ENCODE measurements at regions not wholly inside any gene's neighbourhood (a gene's known extent, or its start where the extent isn't known, plus 50 kb on each side); places are given as distances from the start of the nearest gene placed in this dataset.

DNA sequence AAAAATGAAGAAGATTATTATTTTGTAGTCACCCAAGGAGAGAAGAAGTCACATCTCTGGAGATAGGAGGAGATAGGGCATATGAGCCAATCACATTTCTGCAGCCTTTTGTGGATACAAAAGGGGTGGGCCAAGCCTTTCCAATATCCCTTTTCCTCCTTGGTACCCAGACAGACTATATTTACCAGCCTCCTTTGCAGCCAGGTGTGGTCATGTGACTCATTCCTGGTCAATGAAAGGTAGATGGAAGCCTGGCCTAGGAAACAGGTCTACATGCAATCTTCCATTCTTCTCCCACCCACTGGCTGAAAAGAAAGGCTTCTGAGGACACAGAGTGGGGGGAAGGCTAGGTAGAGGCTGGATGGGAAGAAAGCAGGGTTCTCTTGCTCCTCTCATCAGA lies 58.1 kb upstream of the ERG start:
- TF ChIP-seq, protein P1, sequence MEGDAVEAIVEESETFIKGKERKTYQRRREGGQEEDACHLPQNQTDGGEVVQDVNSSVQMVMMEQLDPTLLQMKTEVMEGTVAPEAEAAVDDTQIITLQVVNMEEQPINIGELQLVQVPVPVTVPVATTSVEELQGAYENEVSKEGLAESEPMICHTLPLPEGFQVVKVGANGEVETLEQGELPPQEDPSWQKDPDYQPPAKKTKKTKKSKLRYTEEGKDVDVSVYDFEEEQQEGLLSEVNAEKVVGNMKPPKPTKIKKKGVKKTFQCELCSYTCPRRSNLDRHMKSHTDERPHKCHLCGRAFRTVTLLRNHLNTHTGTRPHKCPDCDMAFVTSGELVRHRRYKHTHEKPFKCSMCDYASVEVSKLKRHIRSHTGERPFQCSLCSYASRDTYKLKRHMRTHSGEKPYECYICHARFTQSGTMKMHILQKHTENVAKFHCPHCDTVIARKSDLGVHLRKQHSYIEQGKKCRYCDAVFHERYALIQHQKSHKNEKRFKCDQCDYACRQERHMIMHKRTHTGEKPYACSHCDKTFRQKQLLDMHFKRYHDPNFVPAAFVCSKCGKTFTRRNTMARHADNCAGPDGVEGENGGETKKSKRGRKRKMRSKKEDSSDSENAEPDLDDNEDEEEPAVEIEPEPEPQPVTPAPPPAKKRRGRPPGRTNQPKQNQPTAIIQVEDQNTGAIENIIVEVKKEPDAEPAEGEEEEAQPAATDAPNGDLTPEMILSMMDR (IDR thresholded peaks at IDR 0.05): no peak
- TF ChIP-seq POLR2A (IDR thresholded peaks at IDR 0.05): no peak
- H3K27me3 ChIP-seq: no peaks in the 10 kb centered on the region

DNA sequence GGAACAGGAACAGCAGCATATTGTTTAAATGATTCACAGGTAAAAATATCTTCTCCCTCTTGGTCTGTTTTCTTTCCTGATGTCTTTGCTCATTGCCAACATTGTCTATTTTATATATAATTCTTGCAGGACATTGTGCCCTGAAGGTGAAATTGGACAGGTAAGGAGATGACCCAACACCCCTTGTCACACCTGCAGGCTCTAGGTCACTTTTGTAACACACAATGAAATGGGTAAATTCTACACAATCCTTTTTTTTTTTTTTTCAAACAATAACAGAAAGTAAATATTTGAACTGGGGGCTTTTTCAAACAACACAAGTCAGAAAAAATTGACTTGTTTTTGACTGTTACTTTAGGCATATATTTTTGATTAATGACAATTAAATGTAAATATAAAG lies 62.9 kb upstream of the ERG start:
- TF ChIP-seq POLR2A (IDR thresholded peaks at IDR 0.05): no peak
- TF ChIP-seq, protein P1 (IDR thresholded peaks at IDR 0.05): no peak
- Histone ChIP-seq H3K27ac (no peak overlapping the region), H3K4me1 (no peaks in the 10 kb centered on the region), H3K9me3 (no peaks in the 10 kb centered on the region), H3K4me3 (no peak overlapping the region), H3K27me3 (peaks cover 0 to 10% (median 0%) of the 10 kb centered on the region in 9 donors), H3K36me3 (no peaks in the 10 kb centered on the region)
- intact Hi-C loops (cut with DNase I): no loop called here
- no peak for ATAC-seq
- DNase-seq: no peak

More for the DNA sequence above, 58.1 kb upstream of the ERG start:
- Histone ChIP-seq H3K27ac (no peak overlapping the region), H3K4me1 (no peaks in the 10 kb centered on the region), H3K9me3 (no peaks in the 10 kb centered on the region), H3K36me3 (no peaks in the 10 kb centered on the region), H3K4me3 (no peak overlapping the region)
- no peak for ATAC-seq
- no peak for DNase-seq
- intact Hi-C loops (cut with DNase I): no loop called here

DNA sequence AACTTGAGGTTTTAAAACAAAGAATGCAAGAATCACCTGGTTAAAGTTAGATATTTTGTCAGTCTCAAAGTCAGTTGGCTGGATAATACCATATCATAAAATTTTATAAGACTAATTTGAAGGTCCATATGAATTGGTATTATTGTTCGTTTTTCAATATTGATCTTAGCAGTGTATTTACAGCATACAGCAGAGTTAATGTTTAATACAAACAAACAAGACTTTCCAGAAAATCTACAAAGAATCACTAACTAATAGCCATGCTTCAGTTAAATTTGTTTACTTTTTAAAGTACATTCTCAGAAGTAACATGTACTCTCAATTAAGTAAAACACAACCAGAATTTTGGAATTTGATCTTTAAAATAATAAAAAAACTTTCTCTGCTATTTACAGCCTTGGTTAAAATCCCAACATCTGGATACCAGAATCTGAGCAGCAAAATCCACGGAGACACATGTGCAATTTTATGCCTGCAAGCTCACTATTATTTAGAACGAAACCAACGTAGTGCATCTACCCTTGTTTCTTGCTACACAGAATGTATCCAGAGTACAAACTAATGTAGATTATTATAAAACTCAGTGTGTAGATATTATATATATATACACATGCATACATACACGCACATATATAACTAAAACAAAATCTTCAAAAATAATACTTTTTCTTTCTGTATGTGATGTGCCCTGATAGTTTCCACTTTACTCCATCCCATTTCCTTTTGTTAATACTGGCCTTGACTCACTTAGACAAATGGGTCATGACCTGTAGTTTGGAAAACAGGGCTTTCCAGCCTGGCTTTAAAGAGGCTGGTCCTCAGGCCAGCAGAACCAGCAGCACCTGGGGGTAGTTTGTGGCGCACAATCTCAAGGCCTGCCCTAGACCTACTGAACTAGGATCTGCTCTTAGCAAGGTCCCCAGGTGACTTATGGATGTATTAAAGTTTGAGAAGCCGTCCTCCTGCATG lies 63.6 kb upstream of the ERG start:
- Histone ChIP-seq H3K4me3 (no peak overlapping the region), H3K9me3 (no peaks in the 10 kb centered on the region), H3K36me3 (no peaks in the 10 kb centered on the region), H3K27me3 (peaks cover 0 to 10% (median 0%) of the 10 kb centered on the region in 9 donors), H3K4me1 (no peaks in the 10 kb centered on the region), H3K27ac (no peak overlapping the region)
- DNase-seq: no peak
- TF ChIP-seq POLR2A (IDR thresholded peaks at IDR 0.05): no peak
- TF ChIP-seq, protein P1 (IDR thresholded peaks at IDR 0.05): no peak
- ATAC-seq: no peak
- WGBS, 4 donors: 85 to 94% (median 93%) methylated on average over 7 of the region's 7 CpGs
- intact Hi-C loops (cut with DNase I): no loop called here

DNA sequence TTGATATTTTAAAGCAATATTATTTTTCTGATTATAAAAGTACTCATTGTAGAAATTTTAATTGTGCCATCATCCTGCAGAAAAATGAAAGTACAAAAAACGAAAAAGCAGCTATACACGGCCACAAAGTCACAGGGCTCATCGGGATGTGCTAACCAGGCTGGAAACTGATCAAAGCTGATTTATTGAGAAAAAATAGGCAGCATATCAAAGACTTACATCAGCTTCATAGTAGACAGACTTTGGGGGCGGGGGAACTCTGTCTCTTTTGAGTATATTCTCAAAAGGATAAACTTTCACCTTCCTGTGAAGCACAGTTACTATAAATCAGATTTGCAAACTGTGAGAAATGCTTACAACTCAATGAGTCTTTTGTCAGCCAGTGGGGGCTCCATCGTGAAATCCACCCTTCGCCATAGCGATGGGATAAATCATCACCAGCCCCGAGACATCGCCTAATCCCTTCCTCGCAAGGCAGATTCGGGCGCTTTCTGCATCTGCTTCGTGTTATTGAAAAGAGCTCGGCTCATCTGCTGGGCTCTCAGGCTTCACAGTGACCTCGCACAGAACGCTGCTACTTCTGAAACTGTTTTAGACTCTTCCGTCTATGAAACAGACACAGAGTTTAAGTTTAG lies 69.2 kb upstream of the ERG start:
- H3K4me3 ChIP-seq: peak overlapping the region in 5 of 12 donors; percentile 13 to 42 (median 23)
- H3K36me3 ChIP-seq: no peaks in the 10 kb centered on the region
- ATAC-seq: peak in 1 of 4 donors; percentile 56
- no peaks in the 10 kb centered on the region for H3K4me1 ChIP-seq
- intact Hi-C loops (cut with DNase I): loop anchor here in 1 of 10 donors (5.0 kb wide), 1 partner anchor 50 kb away; no protein-coding TSS in a partner anchor
- 51 to 54% (median 54%) methylated on average over 17 of the region's 17 CpGs for WGBS, 4 donors
- no peaks in the 10 kb centered on the region for H3K9me3 ChIP-seq
- peaks cover 0 to 16% (median 0%) of the 10 kb centered on the region in 9 donors for H3K27me3 ChIP-seq
- no peak overlapping the region for H3K27ac ChIP-seq
- TF ChIP-seq POLR2A (IDR thresholded peaks at IDR 0.05): no peak
- TF ChIP-seq, protein P1 (IDR thresholded peaks at IDR 0.05): no peak
- no peak for DNase-seq
